ENCODE measurements at regions not wholly inside any gene's neighbourhood (a gene's known extent, or its start where the extent isn't known, plus 50 kb on each side); places are given as distances from the start of the nearest gene placed in this dataset.

DNA sequence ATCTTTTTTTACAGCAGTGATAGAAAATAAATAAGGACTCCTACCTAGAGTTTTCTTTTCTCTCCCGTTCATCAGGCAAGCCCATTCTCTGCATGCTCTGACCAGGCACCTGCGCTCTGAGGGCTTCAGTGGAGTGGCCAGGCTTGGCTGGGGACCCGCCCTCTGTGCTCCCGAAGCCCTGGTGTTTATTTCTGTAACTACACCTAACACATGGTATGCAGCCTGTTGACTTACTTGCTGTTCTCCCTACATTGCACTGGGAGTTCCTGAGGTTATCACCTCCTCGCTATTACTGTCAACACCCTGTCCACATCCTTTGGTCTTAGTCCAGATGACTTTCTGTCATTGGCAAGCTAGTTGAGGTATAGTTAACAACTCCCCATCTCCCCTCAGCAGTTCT, 317.7 kb downstream of the LPIN1 start:
- no peak for DNase-seq (ENCODE audit: low read depth in 2 of 2)
- TF ChIP-seq, protein P1, sequence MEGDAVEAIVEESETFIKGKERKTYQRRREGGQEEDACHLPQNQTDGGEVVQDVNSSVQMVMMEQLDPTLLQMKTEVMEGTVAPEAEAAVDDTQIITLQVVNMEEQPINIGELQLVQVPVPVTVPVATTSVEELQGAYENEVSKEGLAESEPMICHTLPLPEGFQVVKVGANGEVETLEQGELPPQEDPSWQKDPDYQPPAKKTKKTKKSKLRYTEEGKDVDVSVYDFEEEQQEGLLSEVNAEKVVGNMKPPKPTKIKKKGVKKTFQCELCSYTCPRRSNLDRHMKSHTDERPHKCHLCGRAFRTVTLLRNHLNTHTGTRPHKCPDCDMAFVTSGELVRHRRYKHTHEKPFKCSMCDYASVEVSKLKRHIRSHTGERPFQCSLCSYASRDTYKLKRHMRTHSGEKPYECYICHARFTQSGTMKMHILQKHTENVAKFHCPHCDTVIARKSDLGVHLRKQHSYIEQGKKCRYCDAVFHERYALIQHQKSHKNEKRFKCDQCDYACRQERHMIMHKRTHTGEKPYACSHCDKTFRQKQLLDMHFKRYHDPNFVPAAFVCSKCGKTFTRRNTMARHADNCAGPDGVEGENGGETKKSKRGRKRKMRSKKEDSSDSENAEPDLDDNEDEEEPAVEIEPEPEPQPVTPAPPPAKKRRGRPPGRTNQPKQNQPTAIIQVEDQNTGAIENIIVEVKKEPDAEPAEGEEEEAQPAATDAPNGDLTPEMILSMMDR (IDR thresholded peaks at IDR 0.05; ENCODE audit: low read depth, low read length): no peak
- H3K4me3 ChIP-seq (replicated peaks in 1 of 2; ENCODE audit: low read depth in 2 of 2, low read length in 2 of 2): no peak overlapping the region

DNA sequence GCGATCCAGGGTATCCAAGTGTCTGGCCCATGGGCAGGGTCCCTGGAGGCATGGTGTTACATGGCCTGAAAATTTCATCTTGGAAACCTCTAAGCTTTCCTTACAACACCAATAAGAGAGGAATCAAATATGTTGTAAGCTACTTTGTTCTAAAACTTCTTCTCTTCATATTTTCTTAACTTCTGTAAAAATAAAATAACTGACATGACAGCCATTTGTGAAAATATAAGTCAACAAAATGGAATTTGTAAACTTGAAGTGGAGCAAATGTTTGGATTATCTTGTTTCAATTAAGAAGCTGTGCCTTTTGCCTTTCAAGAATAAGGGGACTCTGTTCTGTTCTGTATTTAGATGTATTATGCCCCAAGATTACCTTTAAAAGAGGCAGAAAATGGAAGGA, 319.7 kb downstream of the LPIN1 start:
- TF ChIP-seq, protein P1 (IDR thresholded peaks at IDR 0.05; ENCODE audit: low read depth, low read length): no peak
- no peak for DNase-seq (ENCODE audit: low read depth in 2 of 2)
- no peak overlapping the region for H3K4me3 ChIP-seq (replicated peaks in 1 of 2; ENCODE audit: low read depth in 2 of 2, low read length in 2 of 2)

- H3K4me3 ChIP-seq (replicated peaks in 1 of 2; ENCODE audit: low read depth in 2 of 2, low read length in 2 of 2): no peak overlapping the region
- TF ChIP-seq, protein P1 (IDR thresholded peaks at IDR 0.05; ENCODE audit: low read depth, low read length): no peak
- DNase-seq (ENCODE audit: low read depth in 2 of 2): no peak
Measured at GRCh38 chr2:12066986-12067385, 320.6 kb downstream of the LPIN1 start.

- no peak for DNase-seq (ENCODE audit: low read depth in 2 of 2)
- TF ChIP-seq, protein P1 (IDR thresholded peaks at IDR 0.05; ENCODE audit: low read depth, low read length): no peak
- H3K4me3 ChIP-seq (replicated peaks in 1 of 2; ENCODE audit: low read depth in 2 of 2, low read length in 2 of 2): no peak overlapping the region
Measured at GRCh38 chr2:12068796-12069538, 322.5 kb downstream of the LPIN1 start.

DNA sequence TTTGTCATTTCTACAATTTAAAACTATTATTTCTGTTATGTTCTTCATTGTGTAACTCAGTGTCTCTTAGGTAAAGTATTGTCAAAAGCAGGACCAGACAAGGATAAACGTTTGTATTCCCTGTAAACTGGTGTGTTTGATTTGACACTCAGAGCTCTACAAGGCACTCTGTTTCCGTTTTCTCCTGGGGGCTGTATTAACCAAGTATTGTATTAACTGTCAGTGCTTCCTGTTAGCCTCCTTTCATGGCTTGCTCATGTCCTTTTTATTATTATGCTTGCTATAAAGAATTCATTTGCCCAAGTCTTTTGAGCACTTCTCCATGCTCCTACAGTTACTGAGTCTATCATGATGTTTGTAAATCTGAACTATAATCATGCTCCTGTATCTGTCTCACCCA, 323.7 kb downstream of the LPIN1 start:
- H3K4me3 ChIP-seq (replicated peaks in 1 of 2; ENCODE audit: low read depth in 2 of 2, low read length in 2 of 2): no peak overlapping the region
- no peak for DNase-seq (ENCODE audit: low read depth in 2 of 2)
- TF ChIP-seq, protein P1 (IDR thresholded peaks at IDR 0.05; ENCODE audit: low read depth, low read length): no peak

DNA sequence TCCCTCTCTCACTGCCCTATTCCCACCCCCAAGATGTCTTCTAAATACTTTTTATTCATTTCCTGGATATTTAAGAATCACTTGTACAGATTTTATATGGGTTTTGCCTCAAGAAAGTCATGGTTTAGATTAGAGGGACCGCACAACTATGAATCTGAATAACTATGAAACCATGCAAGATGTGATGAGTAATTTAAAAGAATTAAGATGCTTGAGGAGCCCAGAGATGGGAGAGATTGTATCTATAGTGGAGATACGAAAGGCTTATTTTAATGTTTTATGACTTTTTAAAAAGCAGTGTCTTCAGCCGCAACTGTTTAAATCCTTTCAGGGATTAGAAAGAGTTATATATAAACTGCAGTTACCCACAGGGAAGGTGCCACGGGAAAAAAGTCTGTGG, 324.1 kb downstream of the LPIN1 start:
- TF ChIP-seq, protein P1 (IDR thresholded peaks at IDR 0.05; ENCODE audit: low read depth, low read length): no peak
- no peak for DNase-seq (ENCODE audit: low read depth in 2 of 2)
- no peak overlapping the region for H3K4me3 ChIP-seq (replicated peaks in 1 of 2; ENCODE audit: low read depth in 2 of 2, low read length in 2 of 2)

DNA sequence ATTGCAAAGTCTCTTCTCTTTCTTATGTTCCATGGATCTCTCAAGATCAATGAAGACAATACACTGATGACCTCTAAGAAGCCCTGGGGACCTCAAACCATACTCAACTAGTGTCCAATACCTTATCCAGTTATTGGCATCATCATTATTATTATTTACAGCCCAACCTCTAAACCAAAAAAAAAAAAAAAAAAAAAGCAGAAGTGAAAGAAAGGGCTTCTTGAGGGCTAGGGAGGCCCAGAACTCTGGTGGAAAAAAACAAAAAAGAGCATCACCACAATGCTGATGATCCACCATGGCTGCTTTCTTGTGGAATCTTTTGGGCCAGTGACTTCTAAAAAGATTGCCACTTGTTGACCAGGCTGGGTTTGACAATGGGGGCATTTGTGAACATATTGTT, 324.9 kb downstream of the LPIN1 start:
- H3K4me3 ChIP-seq (replicated peaks in 1 of 2; ENCODE audit: low read depth in 2 of 2, low read length in 2 of 2): no peak overlapping the region
- no peak for DNase-seq (ENCODE audit: low read depth in 2 of 2)
- TF ChIP-seq, protein P1 (IDR thresholded peaks at IDR 0.05; ENCODE audit: low read depth, low read length): no peak

Measured in cardiac fibroblast (primary cell).